Stimulated activated CD4-positive, alpha-beta T cell treated with anti-CD3 and anti-CD28 coated beads, Interleukin-12 subunit alpha, Interleukin-12 subunit beta, amount 100 ng/mL, for 24 hours (primary cell): ENCODE measurements at regions not wholly inside any gene's neighbourhood (a gene's known extent, or its start where the extent isn't known, plus 50 kb on each side); places are given as distances from the start of the nearest gene placed in this dataset.

ENCODE experiments used
- DNase-seq, 2 experiments: peaks; one replicate each; pipeline ENCODE4 v3.0.0-alpha.2; 2020; ENCODE audit warnings: low read depth in 2 of 2

DNA sequence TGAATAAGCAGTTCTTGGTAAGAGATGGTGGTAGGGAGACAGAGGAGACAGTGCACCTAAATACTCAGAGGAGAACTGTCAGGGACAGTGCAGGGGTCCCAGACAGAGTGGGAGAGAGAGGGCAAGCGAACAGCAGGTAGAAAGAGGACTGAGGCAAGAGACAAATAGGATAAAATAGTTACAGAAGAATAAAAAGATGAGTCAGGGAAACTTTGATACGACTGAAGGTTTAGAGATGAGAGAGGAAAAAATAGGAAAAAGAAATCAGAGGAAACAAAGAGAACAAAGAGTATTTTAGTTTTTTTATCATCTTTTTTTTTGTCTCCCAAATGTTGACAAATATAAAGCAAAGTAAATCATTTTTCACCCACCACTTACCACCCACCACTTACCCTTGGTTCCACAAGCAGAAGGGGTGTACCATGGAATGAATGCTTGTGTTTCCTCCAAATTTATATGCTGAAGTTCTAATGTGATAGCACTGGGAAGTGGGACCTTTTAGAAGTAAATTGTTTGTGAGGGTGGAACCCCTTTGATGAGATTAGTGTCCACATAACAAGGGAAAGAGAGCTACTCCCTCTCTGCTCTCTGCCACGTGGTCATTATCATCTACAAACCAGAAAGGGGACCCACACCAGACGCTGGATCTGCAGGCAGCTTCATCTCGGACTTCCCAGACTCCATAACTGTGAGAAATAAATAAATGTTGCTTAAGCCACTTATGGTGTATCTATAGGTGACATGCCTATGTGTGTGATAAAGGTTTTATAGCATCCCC is 292.1 kb downstream of the BTG1 start:
- DNase-seq, result no peak

DNA sequence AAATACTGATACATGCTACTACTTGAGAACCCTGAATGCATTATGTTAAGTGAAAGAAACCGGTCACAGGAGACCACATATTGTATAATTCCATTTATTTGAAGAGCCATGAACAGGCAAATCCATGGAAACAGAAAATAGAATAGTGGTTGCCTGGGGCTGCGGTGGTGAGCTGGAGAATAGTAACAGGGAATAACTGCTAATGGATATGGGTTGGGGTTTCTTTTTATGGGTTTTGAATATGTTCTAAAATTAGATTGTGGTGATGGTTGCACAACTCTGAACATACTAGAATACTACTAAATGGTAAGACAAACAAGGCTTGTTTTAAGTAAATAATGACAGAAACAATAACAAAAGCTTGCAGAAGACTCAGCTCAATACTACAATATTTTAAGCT is 293.0 kb downstream of the BTG1 start:
- DNase-seq, result no peak

DNA sequence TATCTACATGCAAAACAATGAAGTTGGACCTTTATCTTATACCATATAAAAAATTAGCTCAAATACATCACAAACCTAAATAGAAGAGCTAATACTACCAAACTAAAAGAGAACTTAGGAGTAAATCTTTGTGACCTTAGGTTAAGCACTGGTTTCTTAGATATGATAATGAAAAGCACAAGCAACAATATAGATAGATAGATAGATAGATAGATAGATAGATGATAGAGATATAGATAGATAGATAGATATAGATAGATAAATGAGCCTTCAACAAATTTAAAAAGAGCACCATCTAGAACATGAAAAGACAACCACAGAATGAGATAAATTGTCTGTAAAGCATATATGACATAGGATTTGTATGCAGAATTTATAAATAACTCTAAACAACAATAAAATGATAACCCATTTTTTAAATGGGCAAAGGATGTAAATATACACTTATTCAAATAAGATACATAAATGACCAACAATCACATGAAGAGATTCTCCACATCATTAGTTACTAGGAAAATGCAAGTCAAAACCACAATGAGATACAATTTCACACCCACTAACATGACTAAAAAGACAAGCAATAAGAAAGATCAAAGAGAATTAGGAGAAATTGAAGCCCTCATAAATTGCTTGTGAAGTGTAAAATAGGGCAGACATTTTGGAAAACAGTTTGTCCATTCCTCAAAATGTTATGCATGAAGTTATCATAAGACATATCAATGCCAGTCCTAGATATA is 293.7 kb downstream of the BTG1 start:
- DNase-seq, result no peak

DNA sequence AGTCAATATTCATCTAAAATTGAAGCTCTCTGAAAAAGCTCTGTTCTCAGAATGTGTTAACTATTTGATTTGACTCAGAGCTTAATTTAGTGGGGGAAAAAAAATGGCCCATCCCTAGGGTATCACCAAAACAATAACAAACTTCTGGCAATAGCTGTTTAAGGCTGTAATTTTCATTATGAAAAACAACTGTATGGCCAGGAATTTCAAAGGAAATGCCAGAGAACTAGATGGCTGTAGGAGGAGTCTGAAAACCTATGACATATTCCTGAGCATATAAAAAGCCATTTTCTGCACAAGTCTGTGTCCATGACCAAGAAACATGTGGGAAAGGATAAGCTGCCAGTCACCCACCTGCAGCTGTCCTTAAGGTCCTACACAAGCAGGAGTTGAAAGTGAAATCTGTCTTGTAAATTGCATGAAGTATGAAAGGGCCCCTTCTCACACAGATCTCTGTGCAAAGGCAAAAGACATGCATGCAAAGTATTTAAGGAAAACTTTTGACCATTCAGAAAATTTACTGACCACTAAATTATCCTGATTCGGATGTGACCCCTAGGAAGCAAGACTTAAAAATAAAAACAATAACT is 299.1 kb downstream of the BTG1 start:
- no peak for DNase-seq

DNA sequence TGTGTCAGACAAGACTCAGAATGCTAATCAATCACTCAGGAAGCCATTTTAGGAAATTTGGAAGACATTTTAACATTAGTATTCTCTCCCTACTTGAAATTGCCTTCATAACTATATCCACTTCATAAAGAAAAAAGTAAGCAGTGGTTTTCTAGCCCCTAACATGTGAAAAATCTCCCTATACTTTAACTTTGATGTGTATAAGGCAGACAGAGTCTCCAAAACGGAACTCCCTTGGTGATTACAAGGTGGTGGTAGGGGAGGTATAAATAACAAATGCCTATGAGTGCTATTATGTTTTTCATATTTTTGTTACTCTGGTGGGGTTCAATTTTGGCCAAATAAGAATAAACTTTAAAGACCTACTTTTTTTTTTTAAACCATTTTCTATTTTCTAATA is 300.3 kb downstream of the BTG1 start:
- DNase-seq, result no peak

DNA sequence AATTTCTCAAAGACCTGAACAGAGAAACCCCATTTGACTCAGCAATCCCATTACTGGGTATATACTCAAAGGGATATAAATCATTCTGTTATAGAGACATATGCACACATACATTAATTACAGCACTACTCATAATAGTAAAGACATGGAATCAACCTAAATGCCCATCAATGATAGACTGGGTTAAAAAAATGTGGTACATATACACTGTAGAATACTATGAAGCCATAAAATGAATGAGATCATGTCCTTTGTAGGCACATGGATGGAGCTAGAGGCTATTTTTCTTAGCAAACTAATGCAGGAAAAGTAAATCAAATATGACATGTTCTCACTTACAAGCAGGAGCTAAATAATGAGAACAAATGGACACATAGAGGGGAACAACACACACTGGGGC is 303.8 kb downstream of the BTG1 start:
- no peak for DNase-seq

DNA sequence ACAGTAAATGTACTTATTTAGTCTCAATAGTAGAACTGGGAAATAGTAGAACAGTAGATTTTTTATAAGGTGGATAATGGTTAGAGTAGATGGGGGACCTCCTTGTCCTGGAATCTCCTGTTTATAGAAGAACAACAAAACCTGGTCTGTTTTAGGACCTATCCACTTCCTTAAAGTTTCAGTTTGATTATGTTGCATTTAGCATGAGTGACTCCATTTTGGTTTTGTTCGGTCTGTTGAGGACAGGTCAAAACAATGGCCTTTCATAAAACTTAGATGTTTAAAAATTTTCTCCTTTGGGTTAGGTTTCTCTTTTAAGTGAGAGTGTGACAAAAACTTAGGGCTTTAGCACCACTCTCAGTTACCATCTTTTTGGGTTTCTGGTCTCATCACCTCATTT is 308.9 kb downstream of the BTG1 start:
- no peak for DNase-seq

DNA sequence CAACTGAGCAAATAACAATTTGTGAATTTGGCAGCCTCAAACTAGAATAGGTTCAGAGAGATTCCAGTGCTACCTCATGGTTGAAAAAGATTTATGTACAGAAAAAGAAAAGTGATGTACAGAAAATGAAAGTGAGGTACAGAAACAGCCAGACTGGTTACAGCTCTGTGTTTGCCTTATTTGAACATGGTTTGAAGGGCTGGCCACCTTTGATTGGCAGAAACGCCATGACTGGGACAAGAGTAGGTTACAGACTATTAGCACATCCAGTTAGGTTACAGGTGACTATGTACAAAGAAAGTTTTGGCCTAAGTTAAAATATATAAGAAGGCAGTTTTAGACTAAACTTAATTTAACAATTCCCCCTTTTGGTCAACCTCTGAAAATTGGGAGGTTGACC is 309.4 kb downstream of the BTG1 start:
- DNase-seq, result no peak

DNA sequence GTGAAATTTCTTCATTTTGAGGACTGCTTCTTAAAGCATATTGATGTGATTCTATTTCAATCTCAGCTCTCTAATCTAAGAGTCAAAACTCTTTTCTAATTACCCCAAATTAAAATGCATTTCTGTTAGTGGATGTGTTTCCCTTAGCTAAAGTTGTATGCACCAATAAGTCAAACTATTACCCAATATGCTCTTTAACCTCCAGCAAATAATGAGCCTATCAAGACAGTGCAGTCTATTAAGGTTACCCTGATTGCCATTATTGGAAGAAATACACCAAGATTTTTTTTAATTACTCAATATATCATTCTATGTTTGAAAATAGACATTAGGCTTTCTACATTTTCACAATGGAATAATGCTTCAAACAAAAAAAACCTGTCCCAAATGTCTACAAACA is 310.0 kb downstream of the BTG1 start:
- no peak for DNase-seq

DNA sequence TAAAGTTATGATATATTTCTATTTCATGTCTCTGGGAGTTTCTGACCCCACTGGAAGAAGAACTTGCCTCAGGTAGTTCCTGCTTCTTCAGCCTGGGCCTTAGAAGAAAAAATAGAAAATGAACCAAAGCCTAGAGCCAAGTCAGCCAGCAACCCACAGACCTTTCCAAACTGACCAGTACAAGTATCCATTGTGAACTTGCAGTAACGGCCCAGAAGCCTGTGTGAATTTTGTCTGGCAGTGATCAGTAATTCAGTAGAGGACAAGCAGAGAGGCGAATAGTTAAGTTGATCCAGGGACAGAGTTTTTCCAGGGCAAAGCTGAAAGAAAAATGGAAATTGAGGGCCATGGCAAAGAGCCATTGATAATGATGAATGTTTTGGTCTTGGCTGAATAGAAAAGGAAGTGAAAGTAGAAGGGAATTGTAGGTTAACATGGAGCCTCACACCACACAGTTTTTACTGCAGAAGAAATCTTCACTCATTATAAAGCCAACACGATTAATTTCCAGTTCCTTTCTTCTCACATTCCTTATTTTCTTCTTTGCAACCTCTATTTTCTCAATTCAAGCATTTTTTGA is 311.8 kb downstream of the BTG1 start:
- DNase-seq, result no peak

DNA sequence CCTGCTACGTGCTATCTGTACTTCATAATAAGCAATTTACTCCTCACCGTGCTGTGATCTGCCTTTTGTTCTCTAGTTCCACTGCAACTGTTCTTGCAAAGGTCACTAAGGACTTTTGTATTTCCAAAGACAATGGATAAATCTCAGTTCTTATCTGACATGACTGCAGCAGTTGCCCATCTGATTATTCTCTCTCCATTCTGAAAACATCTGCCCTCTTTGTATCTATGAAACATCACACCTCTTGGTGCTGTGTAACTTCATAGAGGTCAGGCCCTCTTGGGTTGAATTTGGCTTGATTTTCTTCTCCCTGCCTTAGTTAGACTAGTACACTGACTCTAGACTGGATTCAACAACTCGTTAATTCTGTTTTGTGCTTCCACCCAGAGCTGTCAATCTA is 319.6 kb downstream of the BTG1 start:
- DNase-seq, result no peak

DNA sequence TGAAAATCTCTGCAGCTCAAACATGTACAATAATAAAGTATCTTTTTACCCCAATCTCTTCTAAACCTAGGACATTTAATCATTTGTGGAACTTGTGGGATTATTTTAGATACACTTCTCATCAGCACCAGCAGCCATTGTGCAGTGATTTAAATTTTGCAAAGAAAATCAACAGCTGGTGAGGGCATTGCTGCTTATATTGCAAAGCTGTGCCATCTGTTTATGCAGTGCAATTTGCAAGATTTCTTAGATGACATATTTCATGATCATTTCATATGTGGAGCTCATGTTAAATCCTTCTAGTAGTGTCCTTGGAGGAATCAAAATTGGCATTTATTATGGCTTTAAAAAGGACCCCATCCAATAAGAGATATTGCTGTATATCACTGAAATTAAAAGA is 320.7 kb downstream of the BTG1 start:
- DNase-seq, result no peak

DNA sequence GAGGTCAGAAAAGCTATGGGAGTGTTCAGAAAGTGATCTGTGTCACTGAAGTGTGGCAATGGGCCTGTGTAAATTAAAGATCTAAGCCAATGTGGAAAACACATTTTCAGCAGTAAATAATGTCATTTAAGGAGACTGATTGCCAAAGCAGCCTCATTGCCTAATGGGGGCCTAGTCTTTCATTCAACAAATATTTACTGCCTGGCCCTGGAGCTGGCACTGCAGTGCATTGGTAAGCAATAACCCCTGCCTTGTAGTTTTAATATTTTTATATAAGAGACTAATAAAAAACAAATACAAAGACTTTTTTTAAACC is 326.6 kb downstream of the BTG1 start:
- no peak for DNase-seq

DNA sequence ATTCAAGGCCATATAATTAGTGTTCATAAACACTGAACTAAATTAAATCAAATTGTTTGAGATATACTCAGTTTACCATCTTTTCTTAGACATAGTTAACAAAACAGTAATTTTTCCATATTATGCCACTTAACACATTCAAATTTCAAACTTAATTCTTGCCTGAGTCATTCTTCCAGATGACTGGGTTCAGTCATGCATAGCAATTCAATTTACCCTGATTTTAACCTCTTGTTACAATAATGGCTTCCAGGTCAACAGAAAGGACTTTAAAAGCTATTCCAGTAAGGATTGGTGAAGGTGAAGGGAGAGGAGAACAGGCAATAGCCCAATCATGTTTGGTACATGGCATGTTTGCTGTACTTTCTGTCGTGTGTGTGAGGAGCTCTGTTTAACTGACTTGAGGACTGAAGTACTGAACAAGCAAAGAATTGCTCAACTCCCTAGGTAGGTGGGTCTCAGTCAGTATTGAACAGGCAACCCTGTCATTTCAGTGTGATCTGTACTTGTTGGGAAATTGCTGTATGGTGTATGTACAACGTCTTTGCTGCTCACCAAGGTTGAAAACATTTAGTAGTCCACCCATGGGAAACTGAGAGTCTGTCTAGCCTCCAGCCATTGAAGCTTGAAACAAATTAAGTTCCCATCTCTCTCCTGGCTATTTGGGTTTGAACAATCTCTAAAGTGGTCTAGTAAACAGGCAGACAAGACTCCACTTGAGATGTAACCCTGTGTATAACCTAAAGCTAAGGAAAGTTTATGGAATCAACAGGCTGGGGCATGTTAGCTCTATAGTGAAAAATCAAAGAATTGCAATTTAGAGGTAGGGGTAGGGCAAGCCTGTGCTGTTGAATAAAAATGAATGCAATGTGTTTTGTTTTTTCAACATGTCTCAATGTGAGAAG is 327.2 kb downstream of the BTG1 start:
- no peak for DNase-seq

DNA sequence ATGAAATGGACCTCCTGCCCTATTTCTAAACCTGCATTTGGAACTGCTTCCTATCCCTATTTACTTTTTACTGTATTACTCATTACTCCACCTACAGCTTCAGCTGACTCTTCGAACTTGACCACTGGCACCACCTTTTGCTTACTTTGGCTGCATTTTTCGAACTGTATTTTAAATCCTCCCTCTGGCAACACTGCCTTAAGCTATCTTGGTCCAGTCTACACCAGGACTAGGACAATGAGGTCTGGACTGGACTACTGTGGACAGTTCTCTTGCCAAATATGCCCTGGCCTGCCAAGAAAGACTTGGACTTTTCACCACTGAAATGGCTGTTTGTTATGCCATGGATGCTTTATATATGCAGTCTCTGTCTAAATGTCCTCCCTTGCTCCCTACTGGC is 328.1 kb downstream of the BTG1 start:
- no peak for DNase-seq

DNA sequence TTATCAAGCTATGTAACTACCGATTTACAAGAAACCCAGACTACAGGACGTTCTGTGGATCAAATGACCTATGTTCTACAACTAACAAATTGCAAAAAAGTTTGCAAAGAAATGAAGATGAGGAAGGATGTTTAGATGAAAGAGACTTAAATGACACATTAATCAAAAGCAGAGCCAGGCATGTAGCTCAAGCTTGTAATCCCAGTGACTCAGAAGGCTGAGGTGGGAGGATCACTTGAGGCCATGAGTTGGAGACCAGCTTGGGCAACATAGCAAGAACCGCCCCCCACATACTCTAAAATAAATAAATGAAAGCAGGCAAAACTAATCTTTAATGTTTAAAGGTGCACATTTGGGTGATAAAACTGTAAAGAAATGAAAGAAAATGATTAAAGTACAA is 331.9 kb downstream of the BTG1 start:
- no peak for DNase-seq

DNA sequence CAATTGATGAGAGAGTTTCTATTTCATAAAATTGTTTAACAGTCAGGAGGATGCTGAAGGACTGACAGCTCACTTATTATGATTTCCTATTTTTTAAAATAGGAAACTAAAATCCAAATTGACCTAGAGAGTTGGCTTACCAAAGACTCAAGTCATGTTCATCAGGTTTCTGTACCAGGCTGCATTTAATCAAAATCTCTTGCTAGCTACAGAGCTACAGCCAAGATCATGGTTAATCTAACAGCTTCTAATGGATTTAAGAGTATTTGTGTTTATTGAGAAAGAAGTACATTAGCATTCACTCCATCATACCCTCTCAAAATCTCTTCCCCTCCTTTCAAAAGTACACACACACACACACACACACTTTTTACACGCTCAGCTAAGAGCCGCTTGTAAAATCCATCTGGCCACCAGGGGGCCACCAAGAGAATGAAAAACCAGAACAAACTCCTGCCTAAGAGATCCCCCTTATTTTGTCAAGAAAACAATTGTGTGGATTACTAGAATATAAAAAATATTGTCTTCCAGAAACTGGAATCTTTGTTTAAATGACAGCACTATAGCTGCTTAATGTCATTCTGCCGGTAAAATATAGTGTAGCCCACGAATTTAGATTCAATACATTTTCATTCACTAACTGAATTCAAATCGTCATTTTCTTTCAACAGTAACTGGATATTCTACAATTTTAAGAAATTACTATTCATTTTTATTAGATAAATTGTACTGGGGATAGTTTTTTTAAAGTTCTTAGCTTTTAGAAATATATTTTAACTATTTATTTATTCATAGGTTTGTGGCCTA is 334.0 kb downstream of the BTG1 start:
- peak; percentile 39 to 70 for DNase-seq

DNA sequence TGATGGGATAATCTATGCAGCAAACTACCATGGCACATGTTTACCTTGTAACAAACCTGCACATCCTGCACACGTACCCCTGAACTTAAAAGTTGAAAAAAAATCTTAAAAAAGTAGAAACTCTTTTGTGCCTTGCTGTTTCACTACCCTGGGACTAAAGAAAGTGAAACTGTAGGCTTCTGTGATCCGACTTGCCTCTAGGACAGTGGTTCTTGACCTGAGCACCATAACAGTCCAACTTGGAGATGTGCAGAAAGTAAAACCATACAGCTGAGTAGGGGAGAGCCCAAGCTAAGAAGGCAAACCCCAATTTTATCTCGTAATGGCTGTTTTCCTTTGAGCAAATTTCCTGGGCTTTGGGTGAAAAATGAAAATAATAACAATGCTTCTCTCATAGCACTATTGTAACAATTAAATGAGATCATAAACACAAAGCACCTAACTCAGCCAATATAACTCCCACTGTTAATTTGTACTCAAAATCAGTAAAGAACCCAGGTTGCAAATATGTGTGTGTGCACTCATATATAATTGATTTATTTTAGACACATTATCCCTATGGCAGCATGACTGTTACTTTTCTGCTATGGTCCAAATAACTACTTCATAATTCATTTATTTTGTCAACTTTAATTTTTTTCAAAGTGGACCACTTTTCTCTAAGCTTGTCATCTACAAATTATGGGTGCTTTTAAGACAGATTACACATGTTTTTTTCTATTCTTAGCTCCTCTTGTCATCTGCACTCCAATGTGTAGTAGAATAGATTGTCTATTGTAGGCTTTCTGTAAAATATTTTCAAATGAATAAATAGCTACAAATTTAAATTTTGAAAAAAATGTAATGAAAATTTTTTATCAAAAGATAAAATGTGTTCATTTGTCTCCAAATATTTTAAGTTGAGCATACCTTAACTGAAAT is 334.9 kb downstream of the BTG1 start:
- DNase-seq, result no peak

DNA sequence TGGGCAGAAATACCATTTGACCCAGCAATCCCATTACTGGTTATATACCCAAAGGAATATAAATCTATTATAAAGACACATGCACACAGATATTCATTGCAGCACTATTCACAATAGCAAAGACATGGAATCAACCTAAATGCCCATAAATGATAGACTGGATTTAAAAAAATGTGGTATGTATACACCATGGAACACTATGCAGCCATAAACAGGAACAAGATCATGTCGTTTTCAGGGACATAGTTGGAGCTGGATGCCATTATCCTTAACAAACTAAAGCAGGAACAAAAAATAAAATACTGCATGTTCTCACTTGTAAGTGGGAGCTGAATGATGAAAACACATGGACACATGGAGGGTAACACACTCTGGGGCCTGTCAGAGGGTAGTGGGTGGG is 335.6 kb downstream of the BTG1 start:
- DNase-seq, result no peak

DNA sequence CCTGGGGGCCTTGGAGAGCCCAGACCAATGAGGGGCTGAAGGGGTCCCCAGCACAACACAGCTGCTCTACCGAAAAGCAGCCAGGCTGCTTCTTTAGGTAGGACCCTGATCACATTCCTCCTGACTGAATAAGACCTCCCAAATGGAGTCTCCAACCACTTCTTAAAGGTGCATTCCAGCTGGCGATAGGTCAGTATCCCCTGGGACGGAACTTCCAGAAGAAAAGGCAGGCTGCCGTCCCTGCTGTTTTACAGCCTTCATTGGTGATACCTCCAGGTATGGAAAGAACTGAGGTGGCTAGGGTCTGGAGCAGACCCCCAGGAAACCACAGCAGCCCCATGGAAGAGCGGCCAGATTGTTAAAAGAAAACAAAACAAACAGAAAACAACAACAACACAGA is 340.6 kb downstream of the BTG1 start:
- DNase-seq, result no peak
